ENCODE measurements at regions not wholly inside any gene's neighbourhood (a gene's known extent, or its start where the extent isn't known, plus 50 kb on each side); places are given as distances from the start of the nearest gene placed in this dataset.

DNA sequence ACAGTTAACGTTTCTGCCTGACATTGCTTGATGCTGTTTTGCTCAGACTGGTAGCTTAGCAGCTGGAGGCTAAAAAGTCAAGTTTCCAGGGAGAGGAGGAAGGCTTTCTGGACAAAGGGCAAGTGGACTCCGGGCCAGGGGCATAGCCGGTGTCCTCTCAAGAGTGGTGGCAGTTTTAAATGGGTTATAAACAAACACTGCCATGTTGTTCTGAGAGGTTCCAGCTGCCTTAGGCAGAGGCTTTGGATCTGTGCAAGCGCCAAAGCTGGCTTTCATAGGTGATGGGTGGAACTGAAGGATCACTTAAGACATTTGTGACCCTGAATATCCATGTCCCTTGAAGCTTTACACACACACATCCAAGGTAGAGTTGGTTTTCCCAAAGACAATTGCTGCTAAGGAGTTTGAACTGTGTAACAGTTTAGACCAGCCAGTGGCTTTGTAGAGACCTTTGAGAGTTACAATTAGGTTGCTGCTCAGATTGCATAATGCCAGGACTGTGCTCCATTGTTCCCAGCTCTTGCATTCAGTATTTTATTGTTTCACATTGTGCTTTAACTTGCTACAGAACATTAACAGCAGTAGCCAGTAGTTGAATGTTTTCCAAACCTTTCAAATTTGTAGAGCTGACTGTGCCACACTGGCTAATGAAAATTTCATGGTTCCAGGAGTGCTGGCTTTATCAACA lies 54.1 kb upstream of the AP1S2 start:
- Histone ChIP-seq H3K4me2 (ENCODE audit: low read length) (no peak overlapping the region), H3K9me3 (ENCODE audit: low read length) (no peaks in the 10 kb centered on the region), H2AFZ (ENCODE audit: low read length) (peak overlapping the region; percentile 69; the same call in 1 of the 2 replicates), H4K20me1 (ENCODE audit: insufficient read depth, low read length) (no peaks in the 10 kb centered on the region), H3K79me2 (ENCODE audit: insufficient read depth, low read depth, low read length) (no peaks in the 10 kb centered on the region), H3K9me2 (ENCODE audit: insufficient read depth, low read length) (no peaks in the 10 kb centered on the region), H3K27ac (ENCODE audit: low read depth, low read length, poor library complexity, severe bottlenecking) (no peak overlapping the region), H3K4me3 (ENCODE audit: low read depth, low read length, poor library complexity, severe bottlenecking) (no peak overlapping the region), H3K4me1 (ENCODE audit: insufficient read depth, low read length, poor library complexity, severe bottlenecking) (peaks cover 42% of the 10 kb centered on the region), H3K36me3 (ENCODE audit: insufficient read depth, low read length) (no peaks in the 10 kb centered on the region)
- BruUV-seq (replicated peaks), result no TSS peak
- no peak for TF ChIP-seq EZH2phosphoT487 (IDR thresholded peaks at IDR 0.05; ENCODE audit: borderline replicate concordance, low read depth, low read length)
- TF ChIP-seq, protein P1, sequence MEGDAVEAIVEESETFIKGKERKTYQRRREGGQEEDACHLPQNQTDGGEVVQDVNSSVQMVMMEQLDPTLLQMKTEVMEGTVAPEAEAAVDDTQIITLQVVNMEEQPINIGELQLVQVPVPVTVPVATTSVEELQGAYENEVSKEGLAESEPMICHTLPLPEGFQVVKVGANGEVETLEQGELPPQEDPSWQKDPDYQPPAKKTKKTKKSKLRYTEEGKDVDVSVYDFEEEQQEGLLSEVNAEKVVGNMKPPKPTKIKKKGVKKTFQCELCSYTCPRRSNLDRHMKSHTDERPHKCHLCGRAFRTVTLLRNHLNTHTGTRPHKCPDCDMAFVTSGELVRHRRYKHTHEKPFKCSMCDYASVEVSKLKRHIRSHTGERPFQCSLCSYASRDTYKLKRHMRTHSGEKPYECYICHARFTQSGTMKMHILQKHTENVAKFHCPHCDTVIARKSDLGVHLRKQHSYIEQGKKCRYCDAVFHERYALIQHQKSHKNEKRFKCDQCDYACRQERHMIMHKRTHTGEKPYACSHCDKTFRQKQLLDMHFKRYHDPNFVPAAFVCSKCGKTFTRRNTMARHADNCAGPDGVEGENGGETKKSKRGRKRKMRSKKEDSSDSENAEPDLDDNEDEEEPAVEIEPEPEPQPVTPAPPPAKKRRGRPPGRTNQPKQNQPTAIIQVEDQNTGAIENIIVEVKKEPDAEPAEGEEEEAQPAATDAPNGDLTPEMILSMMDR (conservative IDR thresholded peaks at IDR 0.05; ENCODE audit: low read length), result no peak
- no peak for DNase-seq (ENCODE audit: low spot score)
- ChIA-PET POLR2A (interaction anchor here (0.8 to 1.1 kb wide), 2 partner anchors 13 to 23 kb away, joined by 3 to 4 read pairs; no protein-coding TSS in a partner anchor), CTCF (ENCODE audit: unreplicated experiment) (no interaction called here)
- intact Hi-C loops (cut with micrococcal nuclease; ENCODE audit: unreplicated experiment), result no loop called here

DNA sequence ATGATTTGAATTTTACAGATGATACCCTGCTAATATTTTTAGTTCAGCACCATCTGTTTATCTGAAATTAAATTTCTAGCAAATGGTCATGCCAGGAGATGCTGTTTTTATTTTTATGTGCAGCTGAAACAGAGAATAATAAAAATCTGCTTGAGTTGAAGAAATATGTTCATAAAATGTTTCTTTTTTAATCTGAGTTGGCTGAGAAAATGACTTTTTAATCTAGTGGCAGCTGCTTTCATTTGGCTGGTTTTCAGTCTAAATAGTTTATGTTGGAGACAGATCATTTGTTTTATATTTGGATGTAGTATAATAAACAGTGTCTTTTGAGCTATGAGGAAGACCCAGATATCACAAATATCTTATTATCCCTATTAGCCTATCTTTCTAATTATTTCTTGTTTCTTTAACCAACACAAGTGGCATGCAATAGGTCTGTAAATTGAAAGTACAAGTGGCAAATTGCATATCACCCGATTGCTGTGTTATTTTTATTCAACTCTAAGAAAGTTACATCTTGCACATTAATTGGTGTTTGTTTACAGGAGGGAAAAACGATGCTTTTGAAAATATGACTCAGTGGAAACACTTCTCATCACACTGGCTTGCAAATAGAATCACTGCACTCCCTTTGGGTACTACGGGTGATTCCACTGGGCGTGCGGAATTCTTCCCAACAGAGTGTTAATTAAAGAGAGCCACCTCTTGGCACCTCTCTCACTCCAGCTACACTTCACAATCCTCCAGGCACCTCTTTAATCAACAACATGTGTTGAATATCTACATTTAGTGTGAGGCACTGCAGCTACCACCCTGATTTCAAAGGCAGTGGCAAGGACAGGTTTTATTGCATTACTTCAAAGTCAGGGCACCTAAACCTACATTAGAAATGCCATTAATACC lies 51.7 kb upstream of the AP1S2 start:
- POLR2A ChIA-PET, result interaction anchor here (0.6 to 1.5 kb wide), 4 partner anchors 9 to 798 kb away, joined by 3 to 5 read pairs (median 3); partner anchors contain the start of gene AP1S2
- BruUV-seq (replicated peaks), result no TSS peak
- Histone ChIP-seq H3K4me1 (ENCODE audit: insufficient read depth, low read length, poor library complexity, severe bottlenecking) (peaks cover 54% of the 10 kb centered on the region), H3K9me2 (ENCODE audit: insufficient read depth, low read length) (no peaks in the 10 kb centered on the region), H2AFZ (ENCODE audit: low read length) (peak overlapping the region; percentile 80; the same call in 1 of the 2 replicates), H3K4me3 (ENCODE audit: low read depth, low read length, poor library complexity, severe bottlenecking) (peak overlapping the region; percentile 17), H3K27ac (ENCODE audit: low read depth, low read length, poor library complexity, severe bottlenecking) (no peak overlapping the region), H3K36me3 (ENCODE audit: insufficient read depth, low read length) (no peaks in the 10 kb centered on the region), H4K20me1 (ENCODE audit: insufficient read depth, low read length) (no peaks in the 10 kb centered on the region), H3K4me2 (ENCODE audit: low read length) (peak overlapping the region; percentile 56), H3K9me3 (ENCODE audit: low read length) (no peaks in the 10 kb centered on the region), H3K79me2 (ENCODE audit: insufficient read depth, low read depth, low read length) (no peaks in the 10 kb centered on the region)
- intact Hi-C loops (cut with micrococcal nuclease; ENCODE audit: unreplicated experiment), result no loop called here
- DNase-seq (ENCODE audit: low spot score), result no peak
- CTCF ChIA-PET (ENCODE audit: unreplicated experiment), result no interaction called here
- TF ChIP-seq EZH2phosphoT487 (IDR thresholded peaks at IDR 0.05; ENCODE audit: borderline replicate concordance, low read depth, low read length), result no peak
- TF ChIP-seq, protein P1 (conservative IDR thresholded peaks at IDR 0.05; ENCODE audit: low read length), result no peak

Small RNA genes in the stretch of these regions (small RNA-seq; reads per million reads assigned to genes)
- gene RNU5F-7P, result 6.0 reads per million, percentile 93 among the genes with 10 or more reads in this experiment
